ENCODE measurements at regions not wholly inside any gene's neighbourhood (a gene's known extent, or its start where the extent isn't known, plus 50 kb on each side); places are given as distances from the start of the nearest gene placed in this dataset.
A peak's percentile ranks its signal among the peaks of the same experiment; 100 is the strongest.
"Not testable (repeated sequence)": the region's sequence is repeated elsewhere in the genome, so short reads cannot be mapped to it uniquely, and the experiment has no call there.

GRCh38 chr13:73520566-73521289 lies 461.9 kb downstream of the KLF5 start:
- no peak for DNase-seq

GRCh38 chr13:73520135-73520534 lies 461.3 kb downstream of the KLF5 start:
- not testable (repeated sequence) for DNase-seq

DNA sequence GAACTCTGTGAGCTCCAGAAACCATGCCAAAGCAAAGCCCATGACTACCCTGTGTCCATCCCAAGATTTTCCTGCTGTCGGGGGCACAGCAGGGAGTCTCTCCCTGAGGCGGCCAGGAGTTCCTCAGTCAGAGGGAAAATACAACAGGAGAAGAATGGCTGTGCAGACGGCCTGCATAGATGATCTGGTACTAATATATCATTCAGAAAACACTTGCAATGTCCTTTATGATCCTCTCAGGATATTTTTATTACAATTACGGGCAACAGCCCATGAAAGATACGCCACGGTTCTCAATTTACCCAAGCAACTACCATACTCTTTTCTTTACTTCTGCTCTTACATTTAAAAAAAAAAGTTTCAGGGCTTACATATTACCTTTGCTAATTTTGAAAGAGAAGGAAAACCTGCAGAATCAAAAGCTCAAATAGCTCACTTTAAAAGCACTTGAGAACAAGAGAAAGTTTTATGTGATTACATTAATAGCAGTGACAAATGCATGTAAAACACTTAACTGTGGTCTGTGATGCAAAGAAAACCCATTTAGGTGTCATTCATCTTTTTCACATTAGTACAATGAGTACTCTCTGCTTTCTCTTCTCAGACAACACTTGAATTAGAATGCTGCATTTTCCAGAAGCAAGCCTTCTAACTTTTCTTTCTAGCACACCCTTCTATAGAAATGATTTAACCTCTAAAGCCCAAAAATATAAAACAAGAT lies 460.8 kb downstream of the KLF5 start:
- no peak for DNase-seq

DNA sequence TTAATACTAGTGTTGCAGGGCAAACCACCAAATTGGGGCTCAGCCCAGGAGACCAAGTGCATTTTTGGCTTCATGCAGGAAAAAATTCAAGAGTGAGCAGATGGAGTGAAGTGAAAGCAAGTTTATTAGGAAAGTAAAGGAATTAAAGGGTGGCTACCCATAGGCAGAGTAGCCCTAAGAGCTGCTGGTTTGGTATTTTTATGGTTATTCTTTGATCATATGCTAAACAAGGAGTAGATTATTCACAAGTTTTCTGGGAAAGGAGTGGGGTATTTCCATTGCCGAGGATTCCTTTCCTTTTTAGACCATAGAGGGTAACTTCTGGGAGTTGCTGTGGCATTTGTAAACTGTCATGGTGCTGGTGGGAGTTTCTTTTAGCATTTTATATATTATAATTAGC lies 459.0 kb downstream of the KLF5 start:
- DNase-seq = no peak

DNA sequence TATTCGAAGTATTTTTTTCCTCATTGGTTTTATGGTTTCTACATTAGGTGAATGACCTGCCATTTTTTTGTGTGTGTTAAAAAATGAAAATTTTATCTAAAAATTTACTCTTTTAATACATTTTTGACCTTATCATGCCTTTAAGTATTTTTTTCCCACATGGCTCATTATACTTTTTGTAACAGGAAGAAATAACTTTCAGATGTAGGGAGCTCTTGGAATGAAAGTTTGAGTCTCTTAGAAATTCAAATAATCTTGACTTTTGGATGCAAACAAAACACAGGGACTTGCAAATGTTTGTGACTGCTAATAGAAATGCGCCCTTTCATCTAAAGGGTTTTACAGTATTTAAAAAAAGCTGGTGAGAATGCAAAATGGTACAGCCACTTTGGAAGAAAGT lies 457.9 kb downstream of the KLF5 start:
- DNase-seq = no peak

- DNase-seq = no peak
These were observed 455.4 kb downstream of the KLF5 start for GRCh38 chr13:73514208-73514607.

GRCh38 chr13:73513751-73514150 lies 454.9 kb downstream of the KLF5 start:
- no peak for DNase-seq

DNA sequence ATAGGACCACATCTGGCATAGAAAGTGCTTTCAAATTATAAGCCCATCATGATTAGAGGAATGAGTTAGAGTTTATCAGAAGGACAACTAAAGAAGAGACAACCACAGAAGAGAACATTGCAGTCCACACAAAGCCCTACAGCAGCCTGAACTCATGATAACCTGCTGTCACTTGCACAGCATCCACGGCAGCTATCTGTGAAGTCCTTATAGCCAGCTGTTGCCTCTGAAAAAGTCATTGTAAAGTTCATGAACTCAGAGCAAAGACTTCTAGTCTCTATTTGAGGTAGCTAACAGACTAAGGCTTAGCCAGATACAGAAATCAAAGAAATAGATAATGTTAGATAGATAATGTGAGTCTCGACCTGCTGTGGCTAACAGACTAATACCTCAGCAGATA lies 450.0 kb downstream of the KLF5 start:
- DNase-seq = no peak

- DNase-seq = no peak
These were observed 446.6 kb downstream of the KLF5 start for GRCh38 chr13:73505376-73505890.

GRCh38 chr13:73499695-73500094 lies 440.9 kb downstream of the KLF5 start:
- DNase-seq = no peak

GRCh38 chr13:73497430-73497829 lies 438.6 kb downstream of the KLF5 start:
- no peak for DNase-seq

DNA sequence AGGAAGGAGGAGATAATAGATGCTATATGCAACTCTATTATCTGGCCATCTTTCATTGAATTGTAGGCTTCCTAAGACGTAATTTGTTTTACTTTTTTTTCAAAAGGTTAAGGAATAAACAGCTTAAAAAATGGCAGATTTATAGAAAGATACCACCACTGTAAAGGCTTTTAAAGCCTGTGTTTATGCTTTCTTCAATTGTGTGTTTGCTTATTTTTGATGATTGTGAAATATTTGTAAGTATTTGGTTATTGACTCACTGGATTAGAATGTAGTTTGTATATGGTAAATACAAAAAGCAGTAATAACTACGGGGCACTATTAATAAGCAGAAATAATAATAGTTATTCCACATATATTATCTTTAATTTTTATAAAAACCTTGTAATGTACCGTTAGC lies 437.9 kb downstream of the KLF5 start:
- no peak for DNase-seq

GRCh38 chr13:73492811-73493210 lies 434.0 kb downstream of the KLF5 start:
- no peak for DNase-seq

GRCh38 chr13:73482556-73482955 lies 423.8 kb downstream of the KLF5 start:
- DNase-seq = peak; percentile 13

GRCh38 chr13:73481886-73482445 lies 423.2 kb downstream of the KLF5 start:
- no peak for DNase-seq

- peak; percentile 56 for DNase-seq
These were observed 422.2 kb downstream of the KLF5 start for GRCh38 chr13:73480779-73481559.

- DNase-seq = peak; percentile 31
These were observed 421.1 kb downstream of the KLF5 start for GRCh38 chr13:73479856-73480255.

GRCh38 chr13:73479351-73479750 lies 420.5 kb downstream of the KLF5 start:
- DNase-seq = peak; percentile 12

GRCh38 chr13:73477441-73477840 lies 418.6 kb downstream of the KLF5 start:
- no peak for DNase-seq

DNA sequence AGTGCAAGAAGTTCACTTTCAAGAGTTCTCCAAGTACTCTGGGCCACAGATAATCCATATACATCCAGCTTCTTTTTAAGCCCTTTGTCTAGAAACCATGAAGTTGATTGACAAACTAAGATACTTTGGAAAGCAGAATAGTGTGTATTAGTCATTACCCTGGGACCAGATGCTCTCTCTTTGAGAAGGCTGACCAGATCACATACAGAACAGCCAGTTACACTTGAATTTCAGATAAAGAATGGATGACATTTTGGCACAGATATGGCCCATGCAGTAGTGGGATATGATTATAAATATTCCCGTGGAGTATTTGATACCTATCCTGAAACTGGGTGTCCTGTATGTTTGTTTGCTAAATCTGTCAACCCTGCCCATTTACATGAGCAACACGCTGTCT lies 414.2 kb downstream of the KLF5 start:
- DNase-seq = no peak

DNA sequence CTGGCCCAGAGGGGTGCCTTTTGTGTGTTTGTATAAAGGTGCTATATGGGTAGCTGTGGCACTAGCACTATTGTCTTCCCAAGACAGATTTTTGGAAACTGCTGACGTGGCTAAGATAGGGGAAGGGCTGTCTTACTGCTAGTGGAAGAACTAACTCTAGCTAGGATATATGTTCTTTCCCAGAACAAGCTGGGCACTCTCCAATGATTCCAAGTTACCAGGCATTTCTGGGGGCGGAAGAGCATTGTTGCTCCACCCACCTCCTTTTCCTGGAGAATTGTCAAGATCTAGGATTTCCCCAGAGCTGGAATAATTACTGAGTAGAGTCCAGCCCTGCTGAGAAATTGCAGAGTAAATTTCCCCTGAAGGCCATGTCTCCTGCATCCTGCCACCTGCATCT lies 408.3 kb downstream of the KLF5 start:
- no peak for DNase-seq

GRCh38 chr13:73466561-73466960 lies 407.8 kb downstream of the KLF5 start:
- DNase-seq = no peak

All from muscle of arm (tissue), 1 donor.